HepG2 (cell line): ENCODE measurements at regions not wholly inside any gene's neighbourhood (a gene's known extent, or its start where the extent isn't known, plus 50 kb on each side); places are given as distances from the start of the nearest gene placed in this dataset.

Source experiments
- AKAP8 ChIP-seq: sonication (generic); formaldehyde crosslinking; IDR thresholded peaks from 2 replicates; pipeline ENCODE4 v1.5.1; 2020; ENCODE audit warnings: mild to moderate bottlenecking, missing genetic modification reagents
- FOXP1 ChIP-seq, 2 experiments: fragments of 450-650 bp in 1 of 2; IDR thresholded peaks; 2 replicates each; pipeline ENCODE4 v1.6.1; 2017 to 2018; ENCODE audit warnings: antibody characterized with exemption in 1 of 2
- MAFK ChIP-seq, 2 experiments: IDR thresholded peaks in 1 of 2; conservative IDR thresholded peaks in 1 of 2; 2 replicates each; pipeline ENCODE4 v1.6.1; 2011; ENCODE audit warnings: improper control_type of control experiment in 2 of 2, low read length in 2 of 2
- NR2F6 ChIP-seq, 2 experiments: IDR thresholded peaks; 2 replicates each; pipeline ENCODE4 v1.6.1; 2016; ENCODE audit warnings: antibody characterized with exemption in 1 of 2, mild to moderate bottlenecking in 1 of 2
- PHB2 ChIP-seq: fragments of 450-650 bp; IDR thresholded peaks from 2 replicates; pipeline ENCODE4 v1.6.1; 2018; ENCODE audit not compliant: partially characterized antibody
- YY1 ChIP-seq: IDR thresholded peaks from 2 replicates; pipeline ENCODE4 v1.6.1; 2011; ENCODE audit warnings: low read length, low read depth, moderate library complexity, mild to moderate bottlenecking; ENCODE audit not compliant: insufficient read depth, insufficient replicate concordance
- ZNF263 ChIP-seq: sonication (generic); formaldehyde crosslinking; IDR thresholded peaks from 2 replicates; pipeline ENCODE4 v1.4.0; 2020; ENCODE audit warnings: missing genetic modification reagents
- ZNF329 ChIP-seq: sonication (generic); formaldehyde crosslinking; IDR thresholded peaks from 2 replicates; pipeline ENCODE4 v1.9.0; 2021; ENCODE audit warnings: low read depth, mild to moderate bottlenecking, missing genetic modification reagents

- TF ChIP-seq AKAP8 (CRISPR knock-in tag): no peak
- no peak for TF ChIP-seq MAFK (conservative IDR thresholded peaks at IDR 0.05 in 1 of 2, IDR thresholded peaks at IDR 0.05 in 1 of 2; ENCODE audit: low read length in 2 of 2)
- no peak for TF ChIP-seq FOXP1 (IDR thresholded peaks at IDR 0.05)
- no peak for TF ChIP-seq FOXP1 (CRISPR knock-in tag; IDR thresholded peaks at IDR 0.05)
- TF ChIP-seq PHB2: no peak
- TF ChIP-seq NR2F6 (IDR thresholded peaks at IDR 0.05): no peak
- no peak for TF ChIP-seq NR2F6 (CRISPR knock-in tag; IDR thresholded peaks at IDR 0.05)
- TF ChIP-seq YY1: no peak
- TF ChIP-seq ZNF263 (CRISPR knock-in tag): no peak
- TF ChIP-seq ZNF329: no peak
Measured at GRCh38 chr5:90050103-90050502, 359.5 kb downstream of the CETN3 start.
